DMS53 treated with DMSO at 0.1 percent for 48 hours (cell line): ENCODE measurements at regions not wholly inside any gene's neighbourhood (a gene's known extent, or its start where the extent isn't known, plus 50 kb on each side); places are given as distances from the start of the nearest gene placed in this dataset.

Experiments
- DNase-seq: peaks from one replicate; lab custom pipeline; 2025; ENCODE audit not compliant: unreplicated experiment; lab: John Stamatoyannopoulos, UW

GRCh38 chr12:24020397-24021163, 71.1 kb upstream of the SOX5 start:
- no peak for DNase-seq

GRCh38 chr12:24015833-24016160, 66.3 kb upstream of the SOX5 start:
- no peak for DNase-seq

- DNase-seq: no peak
Measured at GRCh38 chr12:24014915-24015832, 65.7 kb upstream of the SOX5 start.

GRCh38 chr12:24014240-24014639, 64.8 kb upstream of the SOX5 start:
- DNase-seq: no peak

GRCh38 chr12:24012528-24012927, 63.1 kb upstream of the SOX5 start:
- DNase-seq: peak; percentile 99

GRCh38 chr12:24011927-24012507, 62.5 kb upstream of the SOX5 start:
- no peak for DNase-seq

GRCh38 chr12:24008166-24008565, 58.7 kb upstream of the SOX5 start:
- DNase-seq: no peak
